ENCODE measurements at regions not wholly inside any gene's neighbourhood (a gene's known extent, or its start where the extent isn't known, plus 50 kb on each side); places are given as distances from the start of the nearest gene placed in this dataset.
A peak's percentile ranks its signal among the peaks of the same experiment; 100 is the strongest.
"Not testable (repeated sequence)": the region's sequence is repeated elsewhere in the genome, so short reads cannot be mapped to it uniquely, and the experiment has no call there.

DNA sequence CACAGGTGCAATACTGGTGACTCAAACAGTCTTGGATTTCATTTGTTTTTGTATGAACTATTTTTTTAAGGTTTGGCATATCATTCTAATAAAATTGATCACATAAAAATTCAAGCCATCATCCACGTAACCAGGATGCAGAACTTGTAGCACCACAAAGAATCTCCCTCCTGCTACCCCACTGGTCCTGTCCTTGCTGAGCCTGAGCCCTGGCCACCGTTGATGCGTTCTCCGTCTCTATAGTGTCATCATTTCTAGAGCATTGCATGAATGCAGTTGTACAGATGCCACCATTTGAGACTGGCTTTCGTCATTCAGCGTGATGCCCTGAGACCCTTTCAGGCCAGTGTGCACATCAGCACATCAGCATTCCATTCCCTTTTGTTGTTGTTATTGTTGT, 273.5 kb downstream of the TCERG1L start:
- H3K4me3 ChIP-seq, result no peak overlapping the region
- WGBS, 5 donors, result 83 to 89% (median 89%) methylated on average over 6 of the region's 6 CpGs
- no peak for DNase-seq
- no peaks in the 10 kb centered on the region for H3K36me3 ChIP-seq
- H3K9me3 ChIP-seq, result peaks cover 0 to 21% (median 2%) of the 10 kb centered on the region in 8 donors
- H3K27me3 ChIP-seq (replicated peaks in 1 of 7), result no peaks in the 10 kb centered on the region
- H3K27ac ChIP-seq, result no peak overlapping the region
- intact Hi-C loops (cut with DNase I; ENCODE audit: low total_unique reads), result no loop called here
- TF ChIP-seq POLR2A (IDR thresholded peaks at IDR 0.05) (no peak), POLR2AphosphoS5 (IDR thresholded peaks at IDR 0.05) (no peak)
- TF ChIP-seq, protein P1, sequence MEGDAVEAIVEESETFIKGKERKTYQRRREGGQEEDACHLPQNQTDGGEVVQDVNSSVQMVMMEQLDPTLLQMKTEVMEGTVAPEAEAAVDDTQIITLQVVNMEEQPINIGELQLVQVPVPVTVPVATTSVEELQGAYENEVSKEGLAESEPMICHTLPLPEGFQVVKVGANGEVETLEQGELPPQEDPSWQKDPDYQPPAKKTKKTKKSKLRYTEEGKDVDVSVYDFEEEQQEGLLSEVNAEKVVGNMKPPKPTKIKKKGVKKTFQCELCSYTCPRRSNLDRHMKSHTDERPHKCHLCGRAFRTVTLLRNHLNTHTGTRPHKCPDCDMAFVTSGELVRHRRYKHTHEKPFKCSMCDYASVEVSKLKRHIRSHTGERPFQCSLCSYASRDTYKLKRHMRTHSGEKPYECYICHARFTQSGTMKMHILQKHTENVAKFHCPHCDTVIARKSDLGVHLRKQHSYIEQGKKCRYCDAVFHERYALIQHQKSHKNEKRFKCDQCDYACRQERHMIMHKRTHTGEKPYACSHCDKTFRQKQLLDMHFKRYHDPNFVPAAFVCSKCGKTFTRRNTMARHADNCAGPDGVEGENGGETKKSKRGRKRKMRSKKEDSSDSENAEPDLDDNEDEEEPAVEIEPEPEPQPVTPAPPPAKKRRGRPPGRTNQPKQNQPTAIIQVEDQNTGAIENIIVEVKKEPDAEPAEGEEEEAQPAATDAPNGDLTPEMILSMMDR (IDR thresholded peaks at IDR 0.05 in 8 of 11, conservative IDR thresholded peaks at IDR 0.05 in 3 of 11), result no peak
- H3K4me1 ChIP-seq, result no peaks in the 10 kb centered on the region

DNA sequence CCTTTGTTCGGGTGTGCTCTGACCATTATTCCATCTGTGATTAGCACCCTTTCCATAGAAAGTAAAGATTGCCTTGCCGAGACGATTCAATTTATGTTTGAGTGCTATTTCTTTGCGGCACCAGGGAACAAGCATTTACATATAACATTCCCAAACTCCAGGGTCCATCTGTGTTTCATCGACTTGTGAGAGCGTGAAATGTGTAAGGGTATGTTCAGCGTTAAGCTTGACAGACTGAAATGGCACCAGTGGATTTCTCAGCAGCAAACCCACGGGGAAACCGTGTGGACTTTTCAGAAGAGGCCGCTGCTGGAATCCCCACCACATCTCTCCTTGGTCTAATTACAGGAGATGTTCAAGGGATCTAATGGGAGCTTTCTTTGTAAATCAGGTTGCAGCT, 270.5 kb downstream of the TCERG1L start:
- DNase-seq, result no peak
- Histone ChIP-seq H3K9me3 (peaks cover 0 to 21% (median 2%) of the 10 kb centered on the region in 8 donors), H3K27ac (no peak overlapping the region), H3K36me3 (no peaks in the 10 kb centered on the region), H3K4me1 (no peaks in the 10 kb centered on the region), H3K4me3 (no peak overlapping the region), H3K27me3 (replicated peaks in 1 of 7) (no peaks in the 10 kb centered on the region)
- 87 to 93% (median 90%) methylated on average over 10 of the region's 10 CpGs for WGBS, 5 donors
- TF ChIP-seq, protein P1 (IDR thresholded peaks at IDR 0.05 in 8 of 11, conservative IDR thresholded peaks at IDR 0.05 in 3 of 11), result no peak
- TF ChIP-seq POLR2AphosphoS5 (IDR thresholded peaks at IDR 0.05) (no peak), POLR2A (IDR thresholded peaks at IDR 0.05) (no peak)
- intact Hi-C loops (cut with DNase I; ENCODE audit: low total_unique reads), result no loop called here

DNA sequence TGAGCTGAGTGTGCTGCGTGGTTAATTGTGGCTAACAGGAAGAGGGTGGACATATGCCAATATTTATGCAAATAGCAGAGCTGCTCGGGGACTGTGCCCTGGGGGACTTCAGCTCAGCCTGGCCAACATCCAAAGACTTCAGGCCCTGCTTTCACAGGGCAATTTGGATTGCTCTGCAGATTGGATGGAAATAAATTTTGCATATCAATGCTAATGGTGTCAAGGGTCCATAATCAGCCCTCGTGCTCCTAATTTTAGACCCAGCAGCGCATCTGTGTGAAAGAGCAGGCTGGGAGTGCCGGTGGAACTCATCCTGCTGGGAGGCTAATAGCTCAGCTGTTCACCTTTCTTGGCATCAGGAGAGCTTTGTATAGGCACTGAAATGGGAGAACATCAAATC, 270.1 kb downstream of the TCERG1L start:
- DNase-seq, result peak; percentile 18
- no peak for TF ChIP-seq POLR2AphosphoS5 (IDR thresholded peaks at IDR 0.05)
- TF ChIP-seq POLR2A (IDR thresholded peaks at IDR 0.05), result no peak
- TF ChIP-seq, protein P1 (IDR thresholded peaks at IDR 0.05 in 8 of 11, conservative IDR thresholded peaks at IDR 0.05 in 3 of 11), result no peak
- Histone ChIP-seq H3K4me1 (no peaks in the 10 kb centered on the region), H3K4me3 (no peak overlapping the region), H3K27ac (no peak overlapping the region), H3K36me3 (no peaks in the 10 kb centered on the region), H3K9me3 (peaks cover 0 to 21% (median 2%) of the 10 kb centered on the region in 8 donors), H3K27me3 (replicated peaks in 1 of 7) (no peaks in the 10 kb centered on the region)
- intact Hi-C loops (cut with DNase I; ENCODE audit: low total_unique reads), result no loop called here
- 56 to 74% (median 71%) methylated on average over 5 of the region's 5 CpGs for WGBS, 5 donors

DNA sequence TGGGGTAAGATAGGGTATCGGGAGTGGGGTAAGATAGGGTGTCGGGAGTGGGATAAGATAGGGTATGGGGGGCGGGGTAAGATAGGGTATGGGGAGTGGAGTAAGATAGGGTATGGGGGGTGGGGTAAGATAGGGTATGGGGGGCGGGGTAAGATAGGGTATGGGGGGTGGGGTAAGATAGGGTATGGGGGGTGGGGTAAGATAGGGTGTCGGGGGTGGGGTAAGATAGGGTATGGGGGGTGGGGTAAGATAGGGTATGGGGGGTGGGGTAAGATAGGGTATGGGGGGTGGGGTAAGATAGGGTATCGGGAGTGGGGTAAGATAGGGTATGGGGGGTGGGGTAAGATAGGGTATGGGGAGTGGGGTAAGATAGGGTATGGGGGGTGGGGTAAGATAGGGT, 269.5 kb downstream of the TCERG1L start:
- peaks cover 0 to 21% (median 2%) of the 10 kb centered on the region in 8 donors for H3K9me3 ChIP-seq
- H3K27me3 ChIP-seq (replicated peaks in 1 of 7); H3K4me3 ChIP-seq; H3K27ac ChIP-seq; intact Hi-C loops (cut with DNase I; ENCODE audit: low total_unique reads); H3K4me1 ChIP-seq; DNase-seq; H3K36me3 ChIP-seq: not testable (repeated sequence)
- WGBS, 5 donors, result 64 to 76% (median 69%) methylated on average over 4 to 6 of the region's 6 CpGs

Small RNA genes lying in the stretch of these regions (microRNA-seq; reads per million reads assigned to microRNA genes)
- 0.57 to 1.1 (median 0.72) reads per million in 3 donors for gene MIR378C

Small RNA genes lying in the stretch of these regions (small RNA-seq; reads per million reads assigned to genes)
- gene MIR378C (0 to 0.42 (median 0.04) reads per million in 4 donors), gene RF00019 (0 reads per million in 4 donors)
